ENCODE measurements at regions not wholly inside any gene's neighbourhood (a gene's known extent, or its start where the extent isn't known, plus 50 kb on each side); places are given as distances from the start of the nearest gene placed in this dataset.

- TF ChIP-seq, protein P1, sequence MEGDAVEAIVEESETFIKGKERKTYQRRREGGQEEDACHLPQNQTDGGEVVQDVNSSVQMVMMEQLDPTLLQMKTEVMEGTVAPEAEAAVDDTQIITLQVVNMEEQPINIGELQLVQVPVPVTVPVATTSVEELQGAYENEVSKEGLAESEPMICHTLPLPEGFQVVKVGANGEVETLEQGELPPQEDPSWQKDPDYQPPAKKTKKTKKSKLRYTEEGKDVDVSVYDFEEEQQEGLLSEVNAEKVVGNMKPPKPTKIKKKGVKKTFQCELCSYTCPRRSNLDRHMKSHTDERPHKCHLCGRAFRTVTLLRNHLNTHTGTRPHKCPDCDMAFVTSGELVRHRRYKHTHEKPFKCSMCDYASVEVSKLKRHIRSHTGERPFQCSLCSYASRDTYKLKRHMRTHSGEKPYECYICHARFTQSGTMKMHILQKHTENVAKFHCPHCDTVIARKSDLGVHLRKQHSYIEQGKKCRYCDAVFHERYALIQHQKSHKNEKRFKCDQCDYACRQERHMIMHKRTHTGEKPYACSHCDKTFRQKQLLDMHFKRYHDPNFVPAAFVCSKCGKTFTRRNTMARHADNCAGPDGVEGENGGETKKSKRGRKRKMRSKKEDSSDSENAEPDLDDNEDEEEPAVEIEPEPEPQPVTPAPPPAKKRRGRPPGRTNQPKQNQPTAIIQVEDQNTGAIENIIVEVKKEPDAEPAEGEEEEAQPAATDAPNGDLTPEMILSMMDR (IDR thresholded peaks at IDR 0.05): no peak
- TF ChIP-seq POLR2A (IDR thresholded peaks at IDR 0.05): no peak
Observed at GRCh38 chr15:81894061-81894460, 151.8 kb downstream of the MEX3B start.
